ENCODE measurements at regions not wholly inside any gene's neighbourhood (a gene's known extent, or its start where the extent isn't known, plus 50 kb on each side); places are given as distances from the start of the nearest gene placed in this dataset.

- no peak for DNase-seq
Measured at GRCh38 chr12:102781117-102781516, 135.9 kb downstream of the PAH start.

- DNase-seq = no peak
Measured at GRCh38 chr12:102776041-102776440, 141.0 kb downstream of the PAH start.

- peak; percentile 37 for DNase-seq
Measured at GRCh38 chr12:102769323-102769916, 147.6 kb downstream of the PAH start.

- DNase-seq = no peak
Measured at GRCh38 chr12:102766961-102767360, 150.1 kb downstream of the PAH start.

GRCh38 chr12:102765736-102766135 is 151.3 kb downstream of the PAH start:
- DNase-seq = no peak

GRCh38 chr12:102763471-102763870 is 153.6 kb downstream of the PAH start:
- DNase-seq = no peak

GRCh38 chr12:102763061-102763460 is 154.0 kb downstream of the PAH start:
- no peak for DNase-seq

- no peak for DNase-seq
Measured at GRCh38 chr12:102760322-102760721, 156.7 kb downstream of the PAH start.

GRCh38 chr12:102759466-102759865 is 157.6 kb downstream of the PAH start:
- DNase-seq = no peak

GRCh38 chr12:102757882-102758226 is 159.2 kb downstream of the PAH start:
- no peak for DNase-seq

- DNase-seq = no peak
Measured at GRCh38 chr12:102757154-102757881, 159.7 kb downstream of the PAH start.

GRCh38 chr12:102756530-102756929 is 160.5 kb downstream of the PAH start:
- no peak for DNase-seq

- DNase-seq = no peak
Measured at GRCh38 chr12:102755266-102755665, 161.8 kb downstream of the PAH start.

GRCh38 chr12:102753802-102754201 is 163.2 kb downstream of the PAH start:
- no peak for DNase-seq

GRCh38 chr12:102748704-102749103 is 168.3 kb downstream of the PAH start:
- no peak for DNase-seq

GRCh38 chr12:102746963-102747362 is 170.1 kb downstream of the PAH start:
- no peak for DNase-seq

GRCh38 chr12:102745971-102746600 is 171.0 kb downstream of the PAH start:
- no peak for DNase-seq

- no peak for DNase-seq
Measured at GRCh38 chr12:102741196-102741595, 175.8 kb downstream of the PAH start.

GRCh38 chr12:102740141-102740955 is 176.7 kb downstream of the PAH start:
- peak; percentile 39 for DNase-seq

GRCh38 chr12:102736328-102736727 is 180.7 kb downstream of the PAH start:
- no peak for DNase-seq

- no peak for DNase-seq
Measured at GRCh38 chr12:102735104-102735503, 181.9 kb downstream of the PAH start.

GRCh38 chr12:102730996-102731395 is 186.0 kb downstream of the PAH start:
- DNase-seq = no peak

- DNase-seq = no peak
Measured at GRCh38 chr12:102728506-102729242, 188.4 kb downstream of the PAH start.

All from kidney glomerular epithelial cell (primary cell).